T-cell (primary cell): ENCODE measurements at regions not wholly inside any gene's neighbourhood (a gene's known extent, or its start where the extent isn't known, plus 50 kb on each side); places are given as distances from the start of the nearest gene placed in this dataset.

Experiments
- ATAC-seq, 4 experiments: fragments of 200-7000 bp in 3 of 4; fragments of 150-1000 bp in 1 of 4; cut with Tn5 transposase; replicated peaks in 1 of 4; 1 replicate in 3 of 4; 2 replicates in 1 of 4; pipeline ENCODE4 v1.10.0; 2021; ENCODE audit warnings: moderate library complexity in 3 of 4, mild to moderate bottlenecking in 2 of 4, moderate number of reproducible peaks in 1 of 4
- CTCF ChIA-PET, 2 donors: fragments of 300-600 bp; sonication (Branson Sonifier 250); formaldehyde crosslinking; loops; one replicate each; lab custom pipeline; 2022; ENCODE audit warnings: antibody characterized with exemption in 2 of 2; lab: Charles Lee
- POLR2A ChIA-PET, 2 donors: fragments of 300-600 bp; sonication (Branson Sonifier 250); formaldehyde crosslinking; loops; one replicate each; lab custom pipeline; 2022; ENCODE audit warnings: antibody characterized with exemption in 2 of 2; lab: Charles Lee
- DNase-seq, 35 experiments: peaks; one replicate each; pipeline versions ENCODE4 v3.0.0 to v3.0.0-alpha.2; 2013 to 2023
- H3K27ac ChIP-seq: one replicate; pipeline ENCODE4 v1.5.1; 2013; ENCODE audit warnings: low read length
- H3K27me3 ChIP-seq, 2 experiments: replicated peaks in 1 of 2; 1 replicate in 1 of 2; 2 replicates in 1 of 2; pipeline versions ENCODE4 v1.6.1 to v1.7.0; 2013; ENCODE audit warnings: low read length in 1 of 2, mixed read lengths in 1 of 2; ENCODE audit not compliant: control insufficient read depth in 2 of 2, insufficient read depth in 2 of 2; ENCODE audit errors: extremely low read depth in 1 of 2
- H3K36me3 ChIP-seq, 2 donors: 1 replicate in 1 of 2; 2 replicates in 1 of 2; pipeline versions ENCODE4 v1.6.1 to v1.7.0; 2013; ENCODE audit warnings: low read length in 1 of 2; ENCODE audit not compliant: control insufficient read depth in 2 of 2, insufficient read depth in 1 of 2; ENCODE audit errors: extremely low read depth in 1 of 2
- H3K4me1 ChIP-seq, 2 experiments: 1 replicate in 1 of 2; 2 replicates in 1 of 2; pipeline versions ENCODE4 v1.6.1 to v1.7.0; 2013; ENCODE audit warnings: low read length in 2 of 2, mixed read lengths in 1 of 2; ENCODE audit not compliant: insufficient read depth in 2 of 2, control insufficient read depth in 1 of 2; ENCODE audit errors: extremely low read depth in 1 of 2
- H3K4me3 ChIP-seq, 2 donors: 1 replicate in 1 of 2; 2 replicates in 1 of 2; pipeline versions ENCODE4 v1.5.1 to v1.7.0; 2013; ENCODE audit warnings: mild to moderate bottlenecking in 2 of 2, low read length in 1 of 2, moderate library complexity in 1 of 2; ENCODE audit not compliant: control insufficient read depth in 1 of 2; ENCODE audit errors: extremely low read depth in 1 of 2
- H3K9me3 ChIP-seq: 2 replicates; pipeline ENCODE4 v1.7.0; 2013
- H3K27ac Mint-ChIP-seq, 2 donors: one replicate each; pipeline ENCODE4 v1.8.0; 2020 to 2021; ENCODE audit warnings: mild to moderate bottlenecking in 2 of 2, mixed read lengths in 2 of 2
- H3K27me3 Mint-ChIP-seq, 2 donors: one replicate each; pipeline ENCODE4 v1.8.0; 2021 to 2022; ENCODE audit warnings: mixed read lengths in 2 of 2
- H3K36me3 Mint-ChIP-seq: one replicate; pipeline ENCODE4 v1.8.0; 2021; ENCODE audit warnings: mixed read lengths
- H3K4me1 Mint-ChIP-seq, 3 donors: one replicate each; pipeline ENCODE4 v1.8.0; 2020 to 2022; ENCODE audit warnings: mixed read lengths in 3 of 3, mild to moderate bottlenecking in 1 of 3
- H3K4me3 Mint-ChIP-seq, 3 donors: one replicate each; pipeline ENCODE4 v1.8.0; 2020 to 2022; ENCODE audit warnings: mild to moderate bottlenecking in 3 of 3, mixed read lengths in 3 of 3, moderate library complexity in 3 of 3
- H3K9me3 Mint-ChIP-seq, 3 donors: one replicate each; pipeline ENCODE4 v1.8.0; 2020 to 2022; ENCODE audit warnings: mixed read lengths in 3 of 3
- WGBS: methylation state at CpG from one replicate; pipeline ENCODE4 v1.1.5; 2013; ENCODE audit warnings: missing lambda C conversion rate; ENCODE audit not compliant: insufficient coverage; 5-methylcytosine and 5-hydroxymethylcytosine counted together

DNA sequence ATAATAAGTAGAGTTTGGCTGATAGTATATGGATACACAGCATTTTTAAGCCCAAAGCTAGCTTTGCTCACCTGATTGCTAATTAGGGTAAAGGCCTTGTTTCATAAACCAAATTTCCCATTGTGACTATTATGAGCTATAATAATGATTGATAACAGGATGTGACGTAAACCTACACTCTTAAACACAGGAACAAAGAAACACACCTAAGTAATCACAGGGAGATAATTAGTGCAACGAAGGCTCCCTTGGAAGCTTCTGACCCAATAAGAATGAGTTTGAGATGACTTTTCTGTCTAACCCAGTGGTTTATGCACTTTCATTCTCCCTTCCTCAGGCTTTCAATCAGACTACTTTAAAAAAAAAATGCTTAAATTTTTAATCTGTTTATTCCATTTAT lies 683.2 kb downstream of the SATB2 start:
- Histone ChIP-seq H3K27me3 (no peaks in the 10 kb centered on the region), H3K27ac (no peak overlapping the region), H3K9me3 (no peaks in the 10 kb centered on the region), H3K4me1 (no peaks in the 10 kb centered on the region), H3K4me3 (no peak overlapping the region), H3K36me3 (no peaks in the 10 kb centered on the region)
- H3K9me3 Mint-ChIP-seq, result no peaks in the 10 kb centered on the region
- H3K4me1 Mint-ChIP-seq, result no peaks in the 10 kb centered on the region
- CTCF ChIA-PET, result no interaction called here
- H3K27me3 Mint-ChIP-seq, result no peaks in the 10 kb centered on the region
- H3K27ac Mint-ChIP-seq, result no peak overlapping the region
- ATAC-seq, result no peak
- no peak overlapping the region for H3K4me3 Mint-ChIP-seq
- DNase-seq, result no peak
- no CpG with 5 or more reads among the region's 2 CpGs for WGBS
- H3K36me3 Mint-ChIP-seq, result no peaks in the 10 kb centered on the region
- POLR2A ChIA-PET, result no interaction called here

DNA sequence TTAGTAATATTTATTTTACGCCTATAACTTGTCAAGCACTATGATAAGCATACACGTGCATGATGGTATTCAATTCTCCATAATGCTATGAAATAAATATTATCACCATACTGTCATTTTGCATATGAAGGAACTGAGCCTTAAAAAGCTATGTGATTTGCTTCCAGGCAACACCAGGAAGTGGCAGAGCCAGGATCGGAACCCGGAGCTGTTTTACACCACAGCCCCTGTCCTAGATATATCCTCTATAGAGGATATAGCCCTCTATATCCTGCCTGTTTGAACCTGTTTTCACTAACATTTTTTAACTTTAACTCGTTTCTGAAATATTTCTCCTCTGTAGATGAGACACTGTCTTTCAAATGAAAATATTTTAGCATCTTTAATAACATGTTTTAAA lies 690.0 kb downstream of the SATB2 start:
- POLR2A ChIA-PET, result no interaction called here
- Mint-ChIP-seq H3K9me3 (no peaks in the 10 kb centered on the region), H3K4me1 (no peaks in the 10 kb centered on the region), H3K27ac (no peak overlapping the region), H3K4me3 (no peak overlapping the region), H3K27me3 (no peaks in the 10 kb centered on the region), H3K36me3 (no peaks in the 10 kb centered on the region)
- Histone ChIP-seq H3K9me3 (no peaks in the 10 kb centered on the region), H3K36me3 (no peaks in the 10 kb centered on the region), H3K27ac (no peak overlapping the region), H3K4me3 (no peak overlapping the region), H3K27me3 (no peaks in the 10 kb centered on the region), H3K4me1 (no peaks in the 10 kb centered on the region)
- DNase-seq (no peak), ATAC-seq (no peak)
- CTCF ChIA-PET, result no interaction called here
- no CpG with 5 or more reads among the region's 5 CpGs for WGBS

DNA sequence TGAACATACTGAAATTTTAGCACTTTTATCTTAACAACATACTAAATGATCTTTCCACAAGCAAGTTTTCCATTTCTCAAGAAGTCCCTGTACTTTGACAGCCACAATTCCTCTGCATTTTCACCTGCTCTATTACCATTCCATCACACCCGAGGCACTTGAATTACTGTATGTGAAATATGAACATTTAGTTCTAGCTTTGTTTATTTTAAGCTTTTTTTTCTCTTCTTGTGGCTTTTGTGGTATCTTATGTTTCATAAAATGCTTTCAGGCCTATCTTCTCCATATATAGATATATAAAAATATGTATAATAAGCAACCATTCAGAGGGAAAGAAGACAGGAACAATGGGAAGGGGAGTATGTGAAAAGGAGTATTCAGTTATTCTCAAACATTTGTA lies 693.9 kb downstream of the SATB2 start:
- Mint-ChIP-seq H3K9me3 (no peaks in the 10 kb centered on the region), H3K4me1 (no peaks in the 10 kb centered on the region), H3K36me3 (no peaks in the 10 kb centered on the region), H3K4me3 (no peak overlapping the region), H3K27ac (no peak overlapping the region), H3K27me3 (no peaks in the 10 kb centered on the region)
- Histone ChIP-seq H3K36me3 (no peaks in the 10 kb centered on the region), H3K27ac (no peak overlapping the region), H3K4me3 (no peak overlapping the region), H3K9me3 (no peaks in the 10 kb centered on the region), H3K27me3 (no peaks in the 10 kb centered on the region), H3K4me1 (no peaks in the 10 kb centered on the region)
- ATAC-seq, result no peak
- DNase-seq, result no peak
- CTCF ChIA-PET, result no interaction called here
- POLR2A ChIA-PET, result no interaction called here
- no CpG with 5 or more reads among the region's 1 CpG for WGBS

DNA sequence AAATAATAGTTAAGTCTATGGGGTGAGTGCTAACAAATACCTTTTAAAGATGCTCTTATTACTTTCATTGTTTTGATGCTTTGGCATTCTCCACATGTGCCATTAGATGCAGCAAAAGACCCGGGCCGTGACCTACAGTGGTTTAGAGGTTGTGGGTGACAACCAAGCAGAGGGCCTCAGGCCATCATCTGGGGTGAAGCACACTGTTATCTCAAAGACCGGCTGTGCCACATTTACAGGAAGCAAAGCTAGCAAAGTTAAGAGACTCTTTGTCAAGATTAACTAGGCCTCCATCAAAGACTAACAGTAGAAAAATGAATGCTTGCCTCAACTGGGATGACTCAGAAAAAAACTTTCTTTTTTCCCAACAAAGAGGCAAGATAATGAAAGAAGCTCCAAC lies 695.3 kb downstream of the SATB2 start:
- H3K27ac ChIP-seq, result no peak overlapping the region
- H3K9me3 ChIP-seq, result no peaks in the 10 kb centered on the region
- H3K36me3 ChIP-seq, result no peaks in the 10 kb centered on the region
- H3K4me3 Mint-ChIP-seq, result no peak overlapping the region
- POLR2A ChIA-PET, result no interaction called here
- ATAC-seq (no peak), DNase-seq (no peak)
- no peaks in the 10 kb centered on the region for H3K27me3 ChIP-seq
- no peaks in the 10 kb centered on the region for H3K27me3 Mint-ChIP-seq
- no peaks in the 10 kb centered on the region for H3K9me3 Mint-ChIP-seq
- no peak overlapping the region for H3K4me3 ChIP-seq
- no peaks in the 10 kb centered on the region for H3K4me1 Mint-ChIP-seq
- no peaks in the 10 kb centered on the region for H3K36me3 Mint-ChIP-seq
- H3K27ac Mint-ChIP-seq, result no peak overlapping the region
- CTCF ChIA-PET, result no interaction called here
- 57% methylated on average over 3 of the region's 3 CpGs for WGBS
- H3K4me1 ChIP-seq, result no peaks in the 10 kb centered on the region

DNA sequence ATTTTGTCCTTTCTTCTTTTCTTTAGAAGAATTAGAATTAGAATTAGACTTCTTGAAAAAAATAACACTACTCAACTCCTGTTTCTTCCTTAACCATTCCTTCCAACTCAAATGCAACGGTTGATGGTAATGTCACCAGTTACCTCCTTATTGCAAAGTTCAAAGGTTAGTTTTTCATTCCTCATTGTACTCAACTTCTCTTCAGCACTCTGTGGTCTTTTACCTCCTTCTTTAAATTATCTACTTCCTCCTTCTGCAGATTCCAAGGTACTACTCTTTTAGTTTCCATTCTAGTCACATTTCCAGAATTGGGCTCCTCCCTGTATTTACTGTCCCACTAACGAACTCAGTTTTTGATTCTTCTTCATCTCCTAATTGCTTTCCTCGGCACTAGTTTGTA lies 700.7 kb downstream of the SATB2 start:
- no peaks in the 10 kb centered on the region for H3K36me3 Mint-ChIP-seq
- no peaks in the 10 kb centered on the region for H3K27me3 Mint-ChIP-seq
- H3K4me3 ChIP-seq, result no peak overlapping the region
- DNase-seq, result no peak
- no peak for ATAC-seq
- no peak overlapping the region for H3K4me3 Mint-ChIP-seq
- H3K4me1 Mint-ChIP-seq, result no peaks in the 10 kb centered on the region
- CTCF ChIA-PET, result no interaction called here
- H3K27ac Mint-ChIP-seq, result no peak overlapping the region
- POLR2A ChIA-PET, result no interaction called here
- no peaks in the 10 kb centered on the region for H3K27me3 ChIP-seq
- H3K4me1 ChIP-seq, result no peaks in the 10 kb centered on the region
- H3K9me3 Mint-ChIP-seq, result no peaks in the 10 kb centered on the region
- no peak overlapping the region for H3K27ac ChIP-seq
- WGBS, result 50% methylated on average over 1 of the region's 3 CpGs
- no peaks in the 10 kb centered on the region for H3K36me3 ChIP-seq
- H3K9me3 ChIP-seq, result no peaks in the 10 kb centered on the region

DNA sequence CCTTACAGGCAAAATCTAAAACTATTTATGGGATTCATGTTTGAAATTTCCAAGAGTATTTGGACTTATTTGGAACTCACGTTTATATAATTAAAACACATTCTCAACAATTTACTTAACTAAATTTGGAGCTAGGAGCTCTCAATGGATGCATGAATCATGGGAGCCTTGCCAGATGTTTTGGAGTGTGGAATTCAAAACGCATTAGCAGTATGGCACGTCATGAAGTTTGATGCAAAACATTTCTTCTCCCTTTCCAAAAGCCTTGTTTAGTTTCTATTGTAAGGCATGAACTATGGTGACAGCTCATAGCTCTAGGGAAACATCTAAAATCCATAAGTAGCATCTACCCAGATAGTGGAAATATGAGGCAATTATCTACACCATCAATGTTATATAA lies 701.6 kb downstream of the SATB2 start:
- Mint-ChIP-seq H3K36me3 (no peaks in the 10 kb centered on the region), H3K27me3 (no peaks in the 10 kb centered on the region), H3K4me1 (no peaks in the 10 kb centered on the region), H3K9me3 (no peaks in the 10 kb centered on the region), H3K4me3 (no peak overlapping the region), H3K27ac (no peak overlapping the region)
- no peak overlapping the region for H3K27ac ChIP-seq
- CTCF ChIA-PET, result no interaction called here
- DNase-seq (no peak), ATAC-seq (no peak)
- H3K4me1 ChIP-seq, result no peaks in the 10 kb centered on the region
- no peaks in the 10 kb centered on the region for H3K36me3 ChIP-seq
- H3K27me3 ChIP-seq, result no peaks in the 10 kb centered on the region
- POLR2A ChIA-PET, result no interaction called here
- no CpG with 5 or more reads among the region's 3 CpGs for WGBS
- no peaks in the 10 kb centered on the region for H3K9me3 ChIP-seq
- H3K4me3 ChIP-seq, result no peak overlapping the region

DNA sequence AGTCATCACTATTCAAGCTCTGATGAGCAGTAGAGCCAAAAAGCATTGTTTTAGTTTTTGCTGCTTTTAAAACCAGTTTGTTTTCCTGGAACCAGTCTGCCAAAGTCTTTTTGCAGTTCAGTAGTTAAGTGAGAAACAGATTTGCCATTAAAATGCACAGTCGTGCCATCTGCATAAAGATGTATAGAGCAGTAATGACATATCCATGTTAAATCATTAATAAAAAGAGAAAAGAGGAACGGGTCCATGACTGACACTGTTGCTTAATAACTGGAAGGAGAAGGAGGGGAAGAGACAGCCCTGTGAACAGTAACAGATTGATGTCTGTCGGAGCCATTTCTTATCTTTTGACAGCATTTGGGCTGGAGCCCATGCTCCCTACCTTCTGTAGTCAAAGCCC lies 704.6 kb downstream of the SATB2 start:
- H3K4me1 ChIP-seq, result no peaks in the 10 kb centered on the region
- ATAC-seq (no peak), DNase-seq (no peak)
- no peaks in the 10 kb centered on the region for H3K36me3 ChIP-seq
- Mint-ChIP-seq H3K27me3 (no peaks in the 10 kb centered on the region), H3K27ac (no peak overlapping the region), H3K9me3 (no peaks in the 10 kb centered on the region), H3K4me3 (no peak overlapping the region), H3K4me1 (no peaks in the 10 kb centered on the region), H3K36me3 (no peaks in the 10 kb centered on the region)
- no CpG with 5 or more reads among the region's 3 CpGs for WGBS
- CTCF ChIA-PET, result no interaction called here
- H3K27me3 ChIP-seq, result no peaks in the 10 kb centered on the region
- no peak overlapping the region for H3K27ac ChIP-seq
- no peak overlapping the region for H3K4me3 ChIP-seq
- no peaks in the 10 kb centered on the region for H3K9me3 ChIP-seq
- POLR2A ChIA-PET, result no interaction called here
